ENCODE measurements at regions not wholly inside any gene's neighbourhood (a gene's known extent, or its start where the extent isn't known, plus 50 kb on each side); places are given as distances from the start of the nearest gene placed in this dataset.

- no peak overlapping the region for H3K4me3 ChIP-seq
- H3K27ac ChIP-seq, result no peak overlapping the region
- intact Hi-C loops (cut with DNase I; ENCODE audit: low total_unique reads), result no loop called here
- H3K9me3 ChIP-seq, result no peaks in the 10 kb centered on the region
- no peaks in the 10 kb centered on the region for H3K27me3 ChIP-seq
- no peaks in the 10 kb centered on the region for H3K4me1 ChIP-seq
- DNase-seq, result no peak
- TF ChIP-seq CTCF (IDR thresholded peaks at IDR 0.05), result no peak
- H3K36me3 ChIP-seq, result no peaks in the 10 kb centered on the region
Measured at GRCh38 chr2:51650769-51651168, 618.8 kb upstream of the NRXN1 start.

GRCh38 chr2:51649366-51649765 is 617.4 kb upstream of the NRXN1 start:
- TF ChIP-seq CTCF (IDR thresholded peaks at IDR 0.05), result no peak
- Histone ChIP-seq H3K4me3 (no peak overlapping the region), H3K27me3 (no peaks in the 10 kb centered on the region)

GRCh38 chr2:51638811-51639210 is 606.9 kb upstream of the NRXN1 start:
- H3K27me3 ChIP-seq, result no peaks in the 10 kb centered on the region
- no peak for TF ChIP-seq CTCF (IDR thresholded peaks at IDR 0.05)
- H3K9me3 ChIP-seq, result peaks cover 0 to 7% (median 0%) of the 10 kb centered on the region in 3 donors
- intact Hi-C loops (cut with DNase I; ENCODE audit: low total_unique reads), result no loop called here
- H3K27ac ChIP-seq, result no peak overlapping the region
- no peaks in the 10 kb centered on the region for H3K4me1 ChIP-seq
- DNase-seq, result no peak
- H3K4me3 ChIP-seq, result no peak overlapping the region
- no peaks in the 10 kb centered on the region for H3K36me3 ChIP-seq

More at GRCh38 chr2:51649366-51649765, 617.4 kb upstream of the NRXN1 start:
- Histone ChIP-seq H3K36me3 (no peaks in the 10 kb centered on the region), H3K4me1 (no peaks in the 10 kb centered on the region), H3K27ac (no peak overlapping the region), H3K9me3 (no peaks in the 10 kb centered on the region)
- no peak for DNase-seq
- intact Hi-C loops (cut with DNase I; ENCODE audit: low total_unique reads), result no loop called here

GRCh38 chr2:51633073-51633472 is 601.1 kb upstream of the NRXN1 start:
- H3K27ac ChIP-seq, result no peak overlapping the region
- H3K9me3 ChIP-seq, result no peaks in the 10 kb centered on the region
- TF ChIP-seq CTCF (IDR thresholded peaks at IDR 0.05), result no peak
- H3K36me3 ChIP-seq, result no peaks in the 10 kb centered on the region
- no peak overlapping the region for H3K4me3 ChIP-seq
- H3K4me1 ChIP-seq, result no peaks in the 10 kb centered on the region
- intact Hi-C loops (cut with DNase I; ENCODE audit: low total_unique reads), result no loop called here
- H3K27me3 ChIP-seq, result no peaks in the 10 kb centered on the region
- DNase-seq, result no peak

GRCh38 chr2:51629406-51629805 is 597.5 kb upstream of the NRXN1 start:
- H3K4me3 ChIP-seq, result no peak overlapping the region
- no peak overlapping the region for H3K27ac ChIP-seq
- intact Hi-C loops (cut with DNase I; ENCODE audit: low total_unique reads), result no loop called here
- H3K36me3 ChIP-seq, result no peaks in the 10 kb centered on the region
- no peak for TF ChIP-seq CTCF (IDR thresholded peaks at IDR 0.05)
- H3K27me3 ChIP-seq, result no peaks in the 10 kb centered on the region
- H3K4me1 ChIP-seq, result no peaks in the 10 kb centered on the region
- DNase-seq, result no peak
- no peaks in the 10 kb centered on the region for H3K9me3 ChIP-seq

GRCh38 chr2:51628917-51629316 is 597.0 kb upstream of the NRXN1 start:
- Histone ChIP-seq H3K36me3 (no peaks in the 10 kb centered on the region), H3K4me3 (no peak overlapping the region), H3K9me3 (no peaks in the 10 kb centered on the region), H3K27ac (no peak overlapping the region), H3K27me3 (no peaks in the 10 kb centered on the region), H3K4me1 (no peaks in the 10 kb centered on the region)
- intact Hi-C loops (cut with DNase I; ENCODE audit: low total_unique reads), result no loop called here
- no peak for DNase-seq
- no peak for TF ChIP-seq CTCF (IDR thresholded peaks at IDR 0.05)
